ENCODE measurements at regions not wholly inside any gene's neighbourhood (a gene's known extent, or its start where the extent isn't known, plus 50 kb on each side); places are given as distances from the start of the nearest gene placed in this dataset.

DNA sequence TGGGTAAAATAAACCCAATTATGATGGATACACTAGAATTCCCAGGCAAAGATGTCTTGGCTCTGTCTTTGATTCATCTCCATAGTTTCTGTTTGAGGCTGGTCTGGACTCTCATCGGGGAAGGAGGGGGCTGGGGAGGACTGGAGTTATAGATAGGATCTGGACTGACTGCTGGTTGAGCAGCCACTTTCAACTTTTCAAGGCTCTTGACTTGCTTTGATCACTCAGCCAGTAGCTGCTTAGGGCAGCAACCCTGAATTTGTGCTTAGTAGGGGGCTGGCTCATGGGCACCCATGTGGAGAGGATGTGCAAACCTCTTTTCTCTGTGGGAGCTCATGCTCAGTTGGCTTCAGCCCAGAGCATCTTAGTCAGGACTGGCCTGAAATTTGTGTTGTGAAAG, 114.0 kb upstream of the NEDD9 start:
- no peak overlapping the region for H3K4me2 ChIP-seq (ENCODE audit: low read depth, low read length)
- BruUV-seq (replicated peaks): no TSS peak
- intact Hi-C loops (cut with micrococcal nuclease; ENCODE audit: unreplicated experiment) (no loop called here), in situ Hi-C loops (cut with HindIII; ENCODE audit: extremely low pct_ligation_motif_present, low pct_unique_long_range_greater_than_20kb) (no loop called here)
- ChIA-PET POLR2A (no interaction called here), CTCF (ENCODE audit: low intra/inter-chr PET ratio, low total read pairs) (no interaction called here)
- TF ChIP-seq TCF12 (IDR thresholded peaks at IDR 0.05): no peak
- no peak for TF ChIP-seq TCF12 (CRISPR knock-in tag; IDR thresholded peaks at IDR 0.05)
- TF ChIP-seq GLI4 (CRISPR knock-in tag; IDR thresholded peaks at IDR 0.05; ENCODE audit: borderline replicate concordance): no peak
- TF ChIP-seq ZNF782 (CRISPR knock-in tag; IDR thresholded peaks at IDR 0.05; ENCODE audit: borderline replicate concordance): no peak
- TF ChIP-seq, protein P1, sequence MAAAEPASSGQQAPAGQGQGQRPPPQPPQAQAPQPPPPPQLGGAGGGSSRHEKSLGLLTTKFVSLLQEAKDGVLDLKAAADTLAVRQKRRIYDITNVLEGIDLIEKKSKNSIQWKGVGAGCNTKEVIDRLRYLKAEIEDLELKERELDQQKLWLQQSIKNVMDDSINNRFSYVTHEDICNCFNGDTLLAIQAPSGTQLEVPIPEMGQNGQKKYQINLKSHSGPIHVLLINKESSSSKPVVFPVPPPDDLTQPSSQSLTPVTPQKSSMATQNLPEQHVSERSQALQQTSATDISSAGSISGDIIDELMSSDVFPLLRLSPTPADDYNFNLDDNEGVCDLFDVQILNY (CRISPR knock-in tag; conservative IDR thresholded peaks at IDR 0.05): no peak
- TF ChIP-seq AHR (CRISPR knock-in tag; IDR thresholded peaks at IDR 0.05): no peak
- TF ChIP-seq ZNF343 (CRISPR knock-in tag; IDR thresholded peaks at IDR 0.05): no peak
- TF ChIP-seq, protein P2, sequence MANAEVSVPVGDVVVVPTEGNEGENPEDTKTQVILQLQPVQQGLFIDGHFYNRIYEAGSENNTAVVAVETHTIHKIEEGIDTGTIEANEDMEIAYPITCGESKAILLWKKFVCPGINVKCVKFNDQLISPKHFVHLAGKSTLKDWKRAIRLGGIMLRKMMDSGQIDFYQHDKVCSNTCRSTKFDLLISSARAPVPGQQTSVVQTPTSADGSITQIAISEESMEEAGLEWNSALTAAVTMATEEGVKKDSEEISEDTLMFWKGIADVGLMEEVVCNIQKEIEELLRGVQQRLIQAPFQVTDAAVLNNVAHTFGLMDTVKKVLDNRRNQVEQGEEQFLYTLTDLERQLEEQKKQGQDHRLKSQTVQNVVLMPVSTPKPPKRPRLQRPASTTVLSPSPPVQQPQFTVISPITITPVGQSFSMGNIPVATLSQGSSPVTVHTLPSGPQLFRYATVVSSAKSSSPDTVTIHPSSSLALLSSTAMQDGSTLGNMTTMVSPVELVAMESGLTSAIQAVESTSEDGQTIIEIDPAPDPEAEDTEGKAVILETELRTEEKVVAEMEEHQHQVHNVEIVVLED (CRISPR knock-in tag; IDR thresholded peaks at IDR 0.05; ENCODE audit: borderline replicate concordance): no peak
- H3K79me2 ChIP-seq (ENCODE audit: insufficient read depth, low read length): no peaks in the 10 kb centered on the region
- no peak overlapping the region for H3K9ac ChIP-seq (ENCODE audit: insufficient read depth, low read depth, low read length)
- H3K36me3 ChIP-seq (replicated peaks in 1 of 2; ENCODE audit: control insufficient read depth in 1 of 2, insufficient read depth in 2 of 2, low read length in 2 of 2): no peaks in the 10 kb centered on the region
- H3K4me1 ChIP-seq (ENCODE audit: insufficient read depth, low read length): peaks cover 54% of the 10 kb centered on the region
- WGBS (ENCODE audit: low lambda C conversion rate): 80% methylated on average over 1 of the region's 1 CpG
- FAIRE-seq (no peak), ATAC-seq (no peak), DNase-seq (ENCODE audit: low spot score) (no peak)
- no peak overlapping the region for H3K27ac ChIP-seq (ENCODE audit: extremely low read length, insufficient read depth, low read length)
- no peaks in the 10 kb centered on the region for H3K27me3 ChIP-seq (ENCODE audit: control insufficient read depth in 1 of 2, insufficient read depth in 2 of 2, low read length in 2 of 2)
- H3K9me3 ChIP-seq (ENCODE audit: low read length): no peaks in the 10 kb centered on the region
- no peak overlapping the region for H3K4me3 ChIP-seq (replicated peaks in 1 of 3; ENCODE audit: insufficient read depth in 1 of 3, low read depth in 2 of 3, low read length in 3 of 3)
- H2AFZ ChIP-seq (ENCODE audit: low read length): no peak overlapping the region
- H4K20me1 ChIP-seq (ENCODE audit: insufficient read depth, low read length): no peaks in the 10 kb centered on the region

Measured in HepG2 (cell line).